ENCODE measurements at regions not wholly inside any gene's neighbourhood (a gene's known extent, or its start where the extent isn't known, plus 50 kb on each side); places are given as distances from the start of the nearest gene placed in this dataset.

- no peak for TF ChIP-seq ASH2L (IDR thresholded peaks at IDR 0.05; ENCODE audit: borderline replicate concordance, low read depth)
Observed at GRCh38 chr12:43118234-43118633, 433.8 kb downstream of the ADAMTS20 start (continued).

- Histone ChIP-seq H3K4me3 (no peak overlapping the region), H3K79me2 (ENCODE audit: control insufficient read depth, insufficient read depth, low read length) (no peaks in the 10 kb centered on the region), H3K27me3 (replicated peaks in 1 of 2; ENCODE audit: control insufficient read depth in 2 of 2, insufficient read depth in 2 of 2, low read length in 1 of 2) (no peaks in the 10 kb centered on the region), H3K4me1 (ENCODE audit: control insufficient read depth, insufficient read depth, low read length) (no peaks in the 10 kb centered on the region), H3K36me3 (ENCODE audit: control insufficient read depth in 2 of 2, insufficient read depth in 2 of 2, low read length in 1 of 2) (no peaks in the 10 kb centered on the region), H3K27ac (ENCODE audit: control insufficient read depth, insufficient read depth) (no peak overlapping the region), H3K9ac (ENCODE audit: control insufficient read depth, insufficient read depth, low read length) (no peak overlapping the region), H4K20me1 (ENCODE audit: control insufficient read depth, insufficient read depth) (no peaks in the 10 kb centered on the region), H3K9me3 (replicated peaks; ENCODE audit: control insufficient read depth, insufficient read depth, low read length) (no peaks in the 10 kb centered on the region), H2AFZ (ENCODE audit: control insufficient read depth, low read depth, low read length) (no peak overlapping the region), H3K4me2 (ENCODE audit: control insufficient read depth, insufficient read depth) (no peak overlapping the region)
- FAIRE-seq (no peak), DNase-seq (ENCODE audit: low read depth, low spot score) (no peak), ATAC-seq (no peak)
- SMC1A ChIA-PET (ENCODE audit: uncharacterized antibody, unreplicated experiment): interaction anchor here (1.0 to 1.2 kb wide), 2 partner anchors 8 to 18 kb away, joined by 3 to 5 read pairs; no protein-coding TSS in a partner anchor
- RAD21 ChIA-PET (ENCODE audit: unreplicated experiment): no interaction called here
- in situ Hi-C loops (cut with MboI) (no loop called here), intact Hi-C loops (cut with micrococcal nuclease; ENCODE audit: unreplicated experiment) (no loop called here)
- no TSS peak for BruUV-seq (replicated peaks)
- POLR2A ChIA-PET: no interaction called here
- TF ChIP-seq YY1 (IDR thresholded peaks at IDR 0.05; ENCODE audit: low read depth, low read length) (no peak), ASH2L (IDR thresholded peaks at IDR 0.05; ENCODE audit: borderline replicate concordance, low read depth) (no peak)
- CTCF ChIA-PET: no interaction called here
- 2% methylated on average over 3 of the region's 3 CpGs for WGBS (ENCODE audit: insufficient coverage, insufficient replicate concordance, low lambda C conversion rate, missing lambda C conversion rate)
Observed at GRCh38 chr12:43117226-43117930, 434.6 kb downstream of the ADAMTS20 start.

GRCh38 chr12:43115441-43116160 lies 436.4 kb downstream of the ADAMTS20 start:
- 8% methylated on average over 4 of the region's 4 CpGs for WGBS (ENCODE audit: insufficient coverage, insufficient replicate concordance, low lambda C conversion rate, missing lambda C conversion rate)
- ATAC-seq (no peak), FAIRE-seq (no peak), DNase-seq (ENCODE audit: low read depth, low spot score) (no peak)
- intact Hi-C loops (cut with micrococcal nuclease; ENCODE audit: unreplicated experiment): no loop called here
- SMC1A ChIA-PET (ENCODE audit: uncharacterized antibody, unreplicated experiment): interaction anchor here (1.4 kb wide), 1 partner anchor 110 kb away, joined by 3 read pairs; no protein-coding TSS in a partner anchor
- no peaks in the 10 kb centered on the region for H3K79me2 ChIP-seq (ENCODE audit: control insufficient read depth, insufficient read depth, low read length)
- H3K27me3 ChIP-seq (replicated peaks in 1 of 2; ENCODE audit: control insufficient read depth in 2 of 2, insufficient read depth in 2 of 2, low read length in 1 of 2): no peaks in the 10 kb centered on the region
- no peaks in the 10 kb centered on the region for H3K9me3 ChIP-seq (replicated peaks; ENCODE audit: control insufficient read depth, insufficient read depth, low read length)
- no peaks in the 10 kb centered on the region for H4K20me1 ChIP-seq (ENCODE audit: control insufficient read depth, insufficient read depth)
- no peak for TF ChIP-seq MXI1 (IDR thresholded peaks at IDR 0.05; ENCODE audit: low read depth, low read length)
- no peak for TF ChIP-seq EP300 (IDR thresholded peaks at IDR 0.05; ENCODE audit: borderline replicate concordance in 1 of 2, control insufficient read depth in 1 of 2, low read depth in 2 of 2, low read length in 2 of 2)
- no peak for TF ChIP-seq CREB1 (IDR thresholded peaks at IDR 0.05; ENCODE audit: low read depth)
- no peak for TF ChIP-seq ZBTB11 (CRISPR knock-in tag; IDR thresholded peaks at IDR 0.05)
- TF ChIP-seq IKZF1 (conservative IDR thresholded peaks at IDR 0.05): no peak
- TF ChIP-seq KAT2A (conservative IDR thresholded peaks at IDR 0.05; ENCODE audit: control insufficient read depth, low read depth, low read length): no peak
- TF ChIP-seq NRF1 (conservative IDR thresholded peaks at IDR 0.05; ENCODE audit: low read depth, low read length): no peak
- TF ChIP-seq NBN (IDR thresholded peaks at IDR 0.05): no peak
- POLR2A ChIA-PET: no interaction called here
- no peak overlapping the region for H3K4me2 ChIP-seq (ENCODE audit: control insufficient read depth, insufficient read depth)
- RAD21 ChIA-PET (ENCODE audit: unreplicated experiment): no interaction called here
- H3K9ac ChIP-seq (ENCODE audit: control insufficient read depth, insufficient read depth, low read length): no peak overlapping the region
- no peaks in the 10 kb centered on the region for H3K4me1 ChIP-seq (ENCODE audit: control insufficient read depth, insufficient read depth, low read length)
- in situ Hi-C loops (cut with MboI): no loop called here
- H3K27ac ChIP-seq (ENCODE audit: control insufficient read depth, insufficient read depth): no peak overlapping the region
- no peak overlapping the region for H2AFZ ChIP-seq (ENCODE audit: control insufficient read depth, low read depth, low read length)
- no TSS peak for BruUV-seq (replicated peaks)
- CTCF ChIA-PET: interaction anchor here (1.0 kb wide), 1 partner anchor 67 kb away, joined by 3 read pairs; no protein-coding TSS in a partner anchor
- H3K36me3 ChIP-seq (ENCODE audit: control insufficient read depth in 2 of 2, insufficient read depth in 2 of 2, low read length in 1 of 2): no peaks in the 10 kb centered on the region
- H3K4me3 ChIP-seq: no peak overlapping the region

All from GM12878 (cell line).